GM12865 (cell line): ENCODE measurements at regions not wholly inside any gene's neighbourhood (a gene's known extent, or its start where the extent isn't known, plus 50 kb on each side); places are given as distances from the start of the nearest gene placed in this dataset.
"Not testable (repeated sequence)": the region's sequence is repeated elsewhere in the genome, so short reads cannot be mapped to it uniquely, and the experiment has no call there.

Experiments used
- DNase-seq: peaks from one replicate; pipeline ENCODE4 v3.0.0; 2010; ENCODE audit warnings: low read depth
- H3K4me3 ChIP-seq: 2 replicates; pipeline ENCODE4 v1.5.1; 2011; ENCODE audit warnings: mild to moderate bottlenecking, low read depth, low read length, control low read depth
- CTCF ChIP-seq: IDR thresholded peaks from 2 replicates; pipeline ENCODE4 v1.5.1; 2011; ENCODE audit warnings: low read length, control low read depth, low read depth, inconsistent platforms; ENCODE audit not compliant: insufficient read depth; ENCODE audit errors: missing control alignments

- no peak for TF ChIP-seq CTCF
- DNase-seq, result no peak
- no peak overlapping the region for H3K4me3 ChIP-seq
These were observed 449.5 kb upstream of the TRPC7 start for GRCh38 chr5:136814619-136815378.

GRCh38 chr5:136812270-136812669, 446.9 kb upstream of the TRPC7 start:
- DNase-seq, H3K4me3 ChIP-seq: not testable (repeated sequence)

- no peak for DNase-seq
- no peak for TF ChIP-seq CTCF
These were observed 446.2 kb upstream of the TRPC7 start for GRCh38 chr5:136811551-136811950.

GRCh38 chr5:136811086-136811485, 445.7 kb upstream of the TRPC7 start:
- TF ChIP-seq CTCF, result no peak
- no peak overlapping the region for H3K4me3 ChIP-seq
- no peak for DNase-seq

More at GRCh38 chr5:136811551-136811950, 446.2 kb upstream of the TRPC7 start:
- H3K4me3 ChIP-seq, result no peak overlapping the region

GRCh38 chr5:136810261-136810801, 445.0 kb upstream of the TRPC7 start:
- no peak overlapping the region for H3K4me3 ChIP-seq
- no peak for TF ChIP-seq CTCF
- DNase-seq, result no peak

- no peak overlapping the region for H3K4me3 ChIP-seq
- TF ChIP-seq CTCF, result no peak
- DNase-seq, result no peak
These were observed 444.0 kb upstream of the TRPC7 start for GRCh38 chr5:136809382-136809781.

GRCh38 chr5:136808756-136809155, 443.4 kb upstream of the TRPC7 start:
- no peak for TF ChIP-seq CTCF
- no peak for DNase-seq

More at GRCh38 chr5:136808756-136809155, 443.4 kb upstream of the TRPC7 start:
- no peak overlapping the region for H3K4me3 ChIP-seq
